Upper lobe of left lung (tissue), 4 donors: ENCODE measurements at regions not wholly inside any gene's neighbourhood (a gene's known extent, or its start where the extent isn't known, plus 50 kb on each side); places are given as distances from the start of the nearest gene placed in this dataset.

Experiments used
- CTCF ChIP-seq, 6 experiments: fragments of 450-650 bp in 4 of 6; fragments of 200-600 bp in 2 of 6; sonication (generic) in 2 of 6; IDR thresholded peaks; one replicate each; pipeline ENCODE4 v1.5.1; 2016 to 2019; ENCODE audit warnings: antibody characterized with exemption in 6 of 6
- EP300 ChIP-seq, 4 donors: sonication (generic); formaldehyde crosslinking; IDR thresholded peaks; one replicate each; pipeline ENCODE4 v1.5.1; 2017; ENCODE audit warnings: antibody characterized with exemption in 4 of 4, control low read depth in 2 of 4
- POLR2A ChIP-seq, 4 donors: fragments of 450-650 bp; IDR thresholded peaks; one replicate each; pipeline ENCODE4 v1.5.1; 2016 to 2017; ENCODE audit warnings: antibody characterized with exemption in 4 of 4, mild to moderate bottlenecking in 2 of 4

- TF ChIP-seq CTCF (IDR thresholded peaks at IDR 0.05): no peak
- TF ChIP-seq POLR2A (IDR thresholded peaks at IDR 0.05): no peak
- TF ChIP-seq EP300 (IDR thresholded peaks at IDR 0.05): no peak
Observed at GRCh38 chr13:34340534-34340933, 522.6 kb downstream of the RFC3 start.
